HepG2 (cell line): ENCODE measurements at regions not wholly inside any gene's neighbourhood (a gene's known extent, or its start where the extent isn't known, plus 50 kb on each side); places are given as distances from the start of the nearest gene placed in this dataset.

Source experiments
- BRD4 ChIP-seq: sonication (generic); formaldehyde crosslinking; IDR thresholded peaks from 2 replicates; pipeline ENCODE4 v1.4.0; 2020; ENCODE audit warnings: missing genetic modification reagents
- CBFB ChIP-seq: sonication (generic); formaldehyde crosslinking; IDR thresholded peaks from 2 replicates; pipeline ENCODE4 v1.4.0; 2020; ENCODE audit warnings: missing genetic modification reagents
- CHCHD3 ChIP-seq: sonication (generic); formaldehyde crosslinking; IDR thresholded peaks from 2 replicates; pipeline ENCODE4 v1.8.0; 2022; ENCODE audit warnings: mild to moderate bottlenecking, missing genetic modification reagents, moderate library complexity
- ELF3 ChIP-seq: IDR thresholded peaks from 2 replicates; pipeline ENCODE4 v1.6.1; 2016; ENCODE audit warnings: missing genetic modification reagents, missing compliant biosample characterization
- HCFC1 ChIP-seq: fragments of 150-350 bp; IDR thresholded peaks from 2 replicates; pipeline ENCODE4 v1.6.1; 2014; ENCODE audit warnings: low read depth, low read length
- HES4 ChIP-seq: sonication (generic); formaldehyde crosslinking; IDR thresholded peaks from 2 replicates; pipeline ENCODE4 v1.9.0; 2021; ENCODE audit warnings: mild to moderate bottlenecking, missing genetic modification reagents, borderline replicate concordance
- HNF4A ChIP-seq: sonication (generic); formaldehyde crosslinking; IDR thresholded peaks from 2 replicates; pipeline ENCODE4 v1.4.0; 2020; ENCODE audit warnings: missing genetic modification reagents
- KLF15 ChIP-seq: sonication (generic); formaldehyde crosslinking; IDR thresholded peaks from 2 replicates; pipeline ENCODE4 v1.8.1; 2023; ENCODE audit warnings: borderline replicate concordance, mild to moderate bottlenecking, inconsistent platforms, missing genetic modification reagents, mixed read lengths
- NR2F1 ChIP-seq, 2 experiments: fragments of 450-650 bp in 1 of 2; formaldehyde crosslinking in 1 of 2; IDR thresholded peaks; 2 replicates each; pipeline versions ENCODE4 v1.5.0 to v1.6.1; 2016 to 2020; ENCODE audit warnings: mild to moderate bottlenecking in 1 of 2, missing compliant biosample characterization in 1 of 2, missing genetic modification reagents in 1 of 2, moderate library complexity in 1 of 2
- PLRG1 ChIP-seq: fragments of 450-650 bp; conservative IDR thresholded peaks from 2 replicates; pipeline ENCODE4 v1.6.1; 2016
- SIX4 ChIP-seq: sonication (generic); formaldehyde crosslinking; IDR thresholded peaks from 2 replicates; pipeline ENCODE4 v1.4.0; 2020; ENCODE audit warnings: missing genetic modification reagents
- SMAD1 ChIP-seq: sonication (generic); formaldehyde crosslinking; IDR thresholded peaks from 2 replicates; pipeline ENCODE4 v1.4.0; 2020; ENCODE audit warnings: missing genetic modification reagents, low read depth, mild to moderate bottlenecking, borderline replicate concordance
- SRSF4 ChIP-seq: fragments of 200-400 bp; formaldehyde crosslinking; IDR thresholded peaks from one replicate; pipeline ENCODE4 v1.6.1; 2018; ENCODE audit warnings: mild to moderate bottlenecking, low read depth, low read length, moderate library complexity; ENCODE audit not compliant: poor library complexity, severe bottlenecking
- SYNCRIP ChIP-seq: fragments of 200-400 bp; formaldehyde crosslinking; IDR thresholded peaks from 2 replicates; pipeline ENCODE4 v1.6.1; 2018; ENCODE audit warnings: mild to moderate bottlenecking, low read depth, low read length; ENCODE audit not compliant: insufficient read depth
- TAF1 ChIP-seq: sonication (generic); formaldehyde crosslinking; IDR thresholded peaks from 2 replicates; pipeline ENCODE4 v1.4.0; 2020; ENCODE audit warnings: missing genetic modification reagents
- TAF15 ChIP-seq: fragments of 200-400 bp; formaldehyde crosslinking; IDR thresholded peaks from one replicate; pipeline ENCODE4 v1.6.1; 2018; ENCODE audit warnings: mild to moderate bottlenecking, low read depth, low read length; ENCODE audit not compliant: poor library complexity, severe bottlenecking
- TP53 ChIP-seq: sonication (generic); formaldehyde crosslinking; conservative IDR thresholded peaks from 2 replicates; pipeline ENCODE4 v1.4.0; 2020; ENCODE audit warnings: missing genetic modification reagents
- YY1 ChIP-seq: IDR thresholded peaks from 2 replicates; pipeline ENCODE4 v1.6.1; 2011; ENCODE audit warnings: low read length, low read depth, moderate library complexity, mild to moderate bottlenecking; ENCODE audit not compliant: insufficient read depth, insufficient replicate concordance
- ZEB1 ChIP-seq: IDR thresholded peaks from 2 replicates; pipeline ENCODE4 v1.6.1; 2012; ENCODE audit warnings: mild to moderate bottlenecking, low read depth, inconsistent platforms; ENCODE audit not compliant: insufficient replicate concordance
- ZNF180 ChIP-seq: sonication (generic); formaldehyde crosslinking; IDR thresholded peaks from 2 replicates; pipeline ENCODE4 v1.4.0; 2020; ENCODE audit warnings: low read depth, missing genetic modification reagents, borderline replicate concordance
- ZNF33B ChIP-seq: sonication (generic); formaldehyde crosslinking; IDR thresholded peaks from 2 replicates; pipeline ENCODE4 v1.5.1; 2020; ENCODE audit warnings: mild to moderate bottlenecking, missing genetic modification reagents
- ZNF484 ChIP-seq: sonication (generic); formaldehyde crosslinking; IDR thresholded peaks from 2 replicates; pipeline ENCODE4 v1.5.1; 2020; ENCODE audit warnings: mild to moderate bottlenecking, low read depth, missing genetic modification reagents, borderline replicate concordance
- ZNF589 ChIP-seq: sonication (generic); formaldehyde crosslinking; conservative IDR thresholded peaks from 2 replicates; pipeline ENCODE4 v1.8.0; 2022; ENCODE audit warnings: mild to moderate bottlenecking, moderate library complexity, missing genetic modification reagents
- ZNF652 ChIP-seq: IDR thresholded peaks from 2 replicates; pipeline ENCODE4 v1.6.1; 2016; ENCODE audit warnings: low read depth, borderline replicate concordance
- ZNF749 ChIP-seq: sonication (generic); formaldehyde crosslinking; IDR thresholded peaks from 2 replicates; pipeline ENCODE4 v1.8.0; 2022; ENCODE audit warnings: mild to moderate bottlenecking, missing genetic modification reagents, moderate library complexity, borderline replicate concordance
- ZNF75D ChIP-seq: sonication (generic); formaldehyde crosslinking; IDR thresholded peaks from 2 replicates; pipeline ENCODE4 v1.8.1; 2023; ENCODE audit warnings: missing genetic modification reagents, mild to moderate bottlenecking, borderline replicate concordance
- ZSCAN29 ChIP-seq: sonication (generic); formaldehyde crosslinking; conservative IDR thresholded peaks from 2 replicates; pipeline ENCODE4 v1.4.0; 2020; ENCODE audit warnings: mild to moderate bottlenecking, missing genetic modification reagents
- ZZZ3 ChIP-seq: sonication (generic); formaldehyde crosslinking; IDR thresholded peaks from 2 replicates; pipeline ENCODE4 v1.4.0; 2020; ENCODE audit warnings: missing genetic modification reagents, mild to moderate bottlenecking, borderline replicate concordance
- TF ChIP-seq, protein P1 (sequence below): sonication (generic); formaldehyde crosslinking; IDR thresholded peaks from 2 replicates; pipeline ENCODE4 v1.9.0; 2022; ENCODE audit warnings: low read depth, missing genetic modification reagents
- TF ChIP-seq, protein P2 (sequence below): sonication (generic); formaldehyde crosslinking; IDR thresholded peaks from 2 replicates; pipeline ENCODE4 v1.5.0; 2020; ENCODE audit warnings: mild to moderate bottlenecking, missing genetic modification reagents

- TF ChIP-seq, protein P1, sequence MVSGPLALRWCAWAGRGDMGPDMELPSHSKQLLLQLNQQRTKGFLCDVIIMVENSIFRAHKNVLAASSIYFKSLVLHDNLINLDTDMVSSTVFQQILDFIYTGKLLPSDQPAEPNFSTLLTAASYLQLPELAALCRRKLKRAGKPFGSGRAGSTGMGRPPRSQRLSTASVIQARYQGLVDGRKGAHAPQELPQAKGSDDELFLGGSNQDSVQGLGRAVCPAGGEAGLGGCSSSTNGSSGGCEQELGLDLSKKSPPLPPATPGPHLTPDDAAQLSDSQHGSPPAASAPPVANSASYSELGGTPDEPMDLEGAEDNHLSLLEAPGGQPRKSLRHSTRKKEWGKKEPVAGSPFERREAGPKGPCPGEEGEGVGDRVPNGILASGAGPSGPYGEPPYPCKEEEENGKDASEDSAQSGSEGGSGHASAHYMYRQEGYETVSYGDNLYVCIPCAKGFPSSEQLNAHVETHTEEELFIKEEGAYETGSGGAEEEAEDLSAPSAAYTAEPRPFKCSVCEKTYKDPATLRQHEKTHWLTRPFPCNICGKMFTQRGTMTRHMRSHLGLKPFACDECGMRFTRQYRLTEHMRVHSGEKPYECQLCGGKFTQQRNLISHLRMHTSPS (CRISPR knock-in tag), result no peak
- no peak for TF ChIP-seq ZNF749 (CRISPR knock-in tag)
- no peak for TF ChIP-seq HES4 (CRISPR knock-in tag)
- TF ChIP-seq CBFB, result no peak
- TF ChIP-seq HCFC1, result no peak
- no peak for TF ChIP-seq ZEB1
- TF ChIP-seq NR2F1 (CRISPR knock-in tag; IDR thresholded peaks at IDR 0.05), result no peak
- TF ChIP-seq ZNF589 (CRISPR knock-in tag), result no peak
- TF ChIP-seq ZSCAN29 (CRISPR knock-in tag), result no peak
- 0 out of 2 replicates have a peak, but pooled peaks have one; percentile 27 for TF ChIP-seq ZZZ3 (CRISPR knock-in tag)
- TF ChIP-seq, protein P2, sequence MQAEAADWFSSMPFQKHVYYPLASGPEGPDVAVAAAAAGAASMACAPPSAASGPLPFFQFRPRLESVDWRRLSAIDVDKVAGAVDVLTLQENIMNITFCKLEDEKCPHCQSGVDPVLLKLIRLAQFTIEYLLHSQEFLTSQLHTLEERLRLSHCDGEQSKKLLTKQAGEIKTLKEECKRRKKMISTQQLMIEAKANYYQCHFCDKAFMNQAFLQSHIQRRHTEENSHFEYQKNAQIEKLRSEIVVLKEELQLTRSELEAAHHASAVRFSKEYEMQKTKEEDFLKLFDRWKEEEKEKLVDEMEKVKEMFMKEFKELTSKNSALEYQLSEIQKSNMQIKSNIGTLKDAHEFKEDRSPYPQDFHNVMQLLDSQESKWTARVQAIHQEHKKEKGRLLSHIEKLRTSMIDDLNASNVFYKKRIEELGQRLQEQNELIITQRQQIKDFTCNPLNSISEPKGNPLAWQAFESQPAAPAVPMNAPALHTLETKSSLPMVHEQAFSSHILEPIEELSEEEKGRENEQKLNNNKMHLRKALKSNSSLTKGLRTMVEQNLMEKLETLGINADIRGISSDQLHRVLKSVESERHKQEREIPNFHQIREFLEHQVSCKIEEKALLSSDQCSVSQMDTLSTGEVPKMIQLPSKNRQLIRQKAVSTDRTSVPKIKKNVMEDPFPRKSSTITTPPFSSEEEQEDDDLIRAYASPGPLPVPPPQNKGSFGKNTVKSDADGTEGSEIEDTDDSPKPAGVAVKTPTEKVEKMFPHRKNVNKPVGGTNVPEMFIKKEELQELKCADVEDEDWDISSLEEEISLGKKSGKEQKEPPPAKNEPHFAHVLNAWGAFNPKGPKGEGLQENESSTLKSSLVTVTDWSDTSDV (CRISPR knock-in tag), result no peak
- no peak for TF ChIP-seq SYNCRIP
- TF ChIP-seq HNF4A (CRISPR knock-in tag), result no peak
- no peak for TF ChIP-seq TP53 (CRISPR knock-in tag)
- TF ChIP-seq YY1, result peak; percentile 14
- TF ChIP-seq TAF1 (CRISPR knock-in tag), result no peak
- no peak for TF ChIP-seq SIX4 (CRISPR knock-in tag)
- no peak for TF ChIP-seq CHCHD3 (CRISPR knock-in tag)
- TF ChIP-seq KLF15 (CRISPR knock-in tag), result no peak
- TF ChIP-seq ZNF33B, result no peak
- TF ChIP-seq ZNF652 (CRISPR knock-in tag), result no peak
- no peak for TF ChIP-seq ZNF75D
- TF ChIP-seq TAF15, result no peak
- no peak for TF ChIP-seq ZNF484 (CRISPR knock-in tag)
- no peak for TF ChIP-seq BRD4
- no peak for TF ChIP-seq ZNF180
- TF ChIP-seq ELF3 (CRISPR knock-in tag), result no peak
- TF ChIP-seq PLRG1, result no peak
- TF ChIP-seq SRSF4, result no peak
- TF ChIP-seq SMAD1 (CRISPR knock-in tag), result no peak
Observed at GRCh38 chr16:14338969-14339368, 267.9 kb downstream of the MRTFB start (continued).
